GM21529 (cell line): ENCODE measurements at regions not wholly inside any gene's neighbourhood (a gene's known extent, or its start where the extent isn't known, plus 50 kb on each side); places are given as distances from the start of the nearest gene placed in this dataset.

Experiments used
- ATAC-seq: cut with Tn5 transposase; IDR thresholded peaks from one replicate; pipeline ENCODE4 v1.9.1; 2021; ENCODE audit not compliant: unreplicated experiment

DNA sequence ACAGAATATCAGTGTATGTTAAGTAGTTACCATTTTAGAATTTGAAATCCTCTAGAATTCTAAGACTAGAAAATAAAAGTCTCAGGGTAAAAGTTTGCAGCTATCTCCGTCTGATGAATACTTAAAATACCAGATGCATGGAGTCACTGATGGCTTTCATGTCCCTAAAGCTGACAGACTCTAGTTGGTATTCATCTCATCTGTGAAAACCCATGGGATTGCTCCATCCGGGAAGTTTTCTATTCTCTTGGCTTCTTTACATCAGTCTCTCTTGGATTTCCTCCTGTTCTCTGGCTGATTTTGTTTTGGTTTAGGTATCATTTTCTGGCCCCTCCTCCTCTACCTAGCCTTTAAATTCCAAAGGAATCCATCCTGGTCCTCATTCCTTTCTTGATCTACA is 465.6 kb upstream of the POU3F3 start:
- no peak for ATAC-seq

DNA sequence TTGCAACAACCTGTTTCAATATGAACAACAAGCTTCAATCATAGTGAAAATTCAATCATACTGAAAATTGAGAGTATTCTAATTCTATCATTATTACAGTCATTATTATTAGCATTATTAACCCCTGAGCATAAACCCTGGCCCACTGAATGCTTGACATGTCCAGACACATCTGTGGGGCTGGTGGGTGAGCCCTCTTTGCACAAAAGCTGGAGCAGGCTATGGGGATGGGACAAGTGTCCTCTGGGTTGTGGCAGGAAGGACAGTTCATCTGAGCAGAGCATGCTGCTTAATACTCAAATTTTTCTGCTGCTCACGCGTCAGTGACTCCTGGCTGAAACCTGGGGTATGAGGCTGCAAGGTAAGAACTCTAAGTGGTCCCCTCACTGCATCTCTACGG is 451.1 kb upstream of the POU3F3 start:
- ATAC-seq: no peak

DNA sequence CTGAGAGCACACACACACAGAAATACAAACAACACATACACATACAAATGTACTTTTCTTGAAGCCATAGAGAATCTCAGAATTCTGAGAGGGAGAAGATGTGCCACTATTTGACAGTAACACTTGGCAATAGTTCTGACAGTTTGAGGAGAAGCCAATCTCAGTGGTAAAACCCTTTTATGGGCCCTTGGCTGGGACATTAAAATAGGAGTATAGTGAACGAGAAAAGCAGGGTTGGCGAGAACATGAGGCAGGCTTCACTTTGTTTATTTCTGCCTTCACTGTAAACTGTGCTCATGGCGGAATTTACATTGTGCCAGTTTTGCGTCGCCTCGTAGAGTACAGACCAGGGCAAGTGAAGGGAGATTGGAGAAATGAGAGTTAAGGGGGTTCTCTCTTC is 449.4 kb upstream of the POU3F3 start:
- ATAC-seq: no peak

DNA sequence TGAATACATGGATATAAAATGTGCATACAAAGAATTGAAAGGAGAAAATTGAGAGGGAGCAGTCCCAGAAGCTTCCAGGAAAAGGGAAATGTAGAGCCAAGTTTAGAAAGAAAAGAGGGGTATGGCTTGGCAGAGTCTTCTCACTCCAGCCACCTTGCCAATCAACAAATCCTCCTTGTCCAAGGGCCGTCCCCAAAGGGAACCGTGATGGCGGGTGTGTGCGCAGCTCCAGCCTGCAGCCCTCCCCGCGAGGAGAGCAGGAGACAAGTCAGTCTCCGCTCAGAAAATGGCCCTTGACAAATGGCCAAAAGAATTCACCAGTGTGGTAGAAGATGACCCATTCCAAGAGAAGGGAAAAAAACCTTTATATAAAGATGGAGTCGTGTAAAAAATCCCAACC is 448.3 kb upstream of the POU3F3 start:
- ATAC-seq: no peak

DNA sequence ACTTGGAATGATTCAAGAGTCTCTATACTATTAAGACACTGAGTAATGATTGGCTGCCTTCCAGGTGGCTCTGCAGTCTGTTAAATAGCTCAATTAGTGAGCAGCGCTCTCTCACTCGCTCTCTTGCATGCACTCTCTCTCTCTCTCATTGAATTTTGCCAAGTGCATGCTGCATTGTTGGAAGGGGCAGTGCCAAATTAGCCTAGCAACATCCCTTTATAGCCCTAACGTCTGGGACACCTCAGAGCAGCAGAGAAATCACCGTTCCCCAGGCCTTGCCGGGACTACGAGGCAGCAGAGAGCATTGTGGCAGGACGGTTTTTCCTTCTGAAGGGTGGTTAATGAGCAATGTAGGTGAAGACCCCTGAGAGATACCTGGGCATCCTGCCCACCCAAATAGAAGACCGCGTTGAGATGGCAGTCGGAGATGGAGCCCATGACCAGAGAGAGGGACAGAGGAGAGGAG is 447.6 kb upstream of the POU3F3 start:
- no peak for ATAC-seq

DNA sequence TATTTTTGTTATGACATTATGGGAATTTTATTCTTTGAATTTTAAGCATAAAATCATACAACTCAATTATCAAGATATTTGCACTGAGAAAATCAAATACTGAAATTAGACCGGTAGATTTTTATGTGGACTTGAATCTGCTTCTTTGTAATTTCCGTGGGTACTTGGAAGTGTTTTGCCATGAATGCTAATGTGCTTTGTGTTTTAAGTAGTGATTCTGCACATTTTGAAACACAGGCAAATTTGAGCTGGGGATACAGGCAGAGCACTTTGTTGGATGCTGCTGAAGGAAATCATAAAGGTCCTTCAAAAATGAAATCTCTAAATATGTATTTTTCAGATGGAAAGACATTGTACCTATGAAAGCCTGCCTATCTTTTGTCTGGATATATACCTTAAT is 446.3 kb upstream of the POU3F3 start:
- no peak for ATAC-seq

DNA sequence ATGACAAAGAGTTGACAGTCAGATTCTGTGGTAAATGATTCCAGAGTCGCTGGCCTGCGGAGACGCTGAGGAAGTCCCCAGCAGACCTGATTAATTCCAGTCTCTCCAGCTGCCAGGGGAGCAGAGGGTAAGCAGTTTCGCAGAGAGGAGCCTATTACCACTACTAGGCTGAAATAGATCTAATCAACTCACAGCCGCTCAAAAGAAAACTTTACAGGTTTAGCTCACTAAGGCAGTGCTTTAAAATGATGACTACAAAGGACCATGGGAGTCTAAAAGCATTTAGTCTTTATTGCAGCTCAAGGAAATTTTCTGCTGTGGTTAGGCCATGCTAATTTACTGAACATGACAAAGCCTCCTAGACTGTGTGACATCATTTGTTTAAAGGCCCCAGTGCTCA is 445.6 kb upstream of the POU3F3 start:
- ATAC-seq: no peak

DNA sequence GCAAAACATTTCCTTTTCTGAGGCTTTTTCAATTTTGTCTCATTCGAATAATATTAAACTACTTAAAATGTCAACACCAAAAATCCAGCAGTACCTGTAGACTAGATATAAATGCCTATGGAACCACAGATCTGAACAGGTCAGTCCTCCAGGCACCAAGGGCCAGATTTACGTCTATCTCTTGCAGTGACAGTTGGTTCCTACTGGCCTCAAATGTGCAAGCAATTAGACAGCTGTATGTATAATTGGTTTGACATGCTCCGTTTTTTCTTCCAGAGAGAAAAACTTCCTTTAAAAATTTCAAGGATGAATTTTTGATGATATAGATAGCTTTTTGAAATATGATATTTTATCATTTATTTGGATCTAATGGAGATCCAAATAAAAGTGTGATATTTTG is 443.8 kb upstream of the POU3F3 start:
- ATAC-seq: no peak

DNA sequence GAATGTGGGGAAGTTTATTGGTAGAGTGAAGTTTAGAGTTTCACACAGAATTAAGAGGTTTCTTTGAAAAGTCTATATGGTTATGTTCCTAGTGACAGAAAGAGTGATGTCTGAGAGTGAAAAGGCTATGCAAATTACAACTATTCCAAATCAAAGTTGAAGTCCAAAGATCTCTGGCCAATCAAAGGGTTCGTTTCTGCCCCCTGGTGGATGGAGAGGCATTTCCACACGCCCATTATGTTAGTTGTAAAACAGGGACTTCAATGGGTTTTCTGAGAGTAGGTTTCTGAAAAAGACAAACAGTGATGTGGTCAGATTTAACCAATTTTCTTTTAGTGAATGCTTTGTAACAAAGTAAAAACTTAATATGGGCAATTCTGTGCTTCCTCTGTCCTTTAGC is 441.5 kb upstream of the POU3F3 start:
- ATAC-seq: no peak

DNA sequence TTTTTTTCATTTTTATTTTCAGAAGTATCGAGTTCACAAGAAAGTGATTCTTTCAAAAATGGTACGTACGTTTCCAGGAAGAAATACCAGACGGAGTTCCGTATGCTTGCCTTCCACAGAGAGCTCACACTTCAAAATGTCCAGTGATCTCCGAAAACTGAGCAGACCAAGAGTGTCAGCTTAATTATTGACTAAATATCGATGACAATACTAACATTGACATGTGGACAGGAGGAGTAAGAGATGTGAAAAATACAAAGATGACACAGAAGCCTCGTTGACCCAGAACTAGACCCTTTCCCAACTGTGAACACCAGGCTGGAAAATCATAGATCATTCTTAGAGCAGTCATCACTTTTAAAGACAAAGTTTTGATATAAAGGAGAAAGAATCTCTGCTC is 440.0 kb upstream of the POU3F3 start:
- no peak for ATAC-seq

DNA sequence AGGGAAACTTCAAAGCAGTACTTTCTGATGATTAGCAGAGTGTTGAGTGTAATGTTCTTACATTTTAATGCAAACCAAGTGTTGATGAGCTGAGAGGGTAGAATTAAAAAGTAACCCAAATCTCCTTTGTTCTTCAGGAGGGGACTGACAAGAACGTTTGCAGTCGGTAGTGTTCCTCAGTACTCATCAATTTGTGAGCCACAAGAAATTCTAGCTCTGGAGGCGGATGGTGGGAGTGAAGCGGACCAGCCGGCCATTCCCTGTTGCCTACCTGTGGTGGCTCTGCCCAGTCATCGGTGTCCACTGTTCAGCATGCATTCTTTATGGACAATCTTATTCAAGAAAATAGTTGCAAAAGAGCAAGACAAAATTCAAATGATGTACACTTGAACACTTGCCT is 438.6 kb upstream of the POU3F3 start:
- no peak for ATAC-seq

DNA sequence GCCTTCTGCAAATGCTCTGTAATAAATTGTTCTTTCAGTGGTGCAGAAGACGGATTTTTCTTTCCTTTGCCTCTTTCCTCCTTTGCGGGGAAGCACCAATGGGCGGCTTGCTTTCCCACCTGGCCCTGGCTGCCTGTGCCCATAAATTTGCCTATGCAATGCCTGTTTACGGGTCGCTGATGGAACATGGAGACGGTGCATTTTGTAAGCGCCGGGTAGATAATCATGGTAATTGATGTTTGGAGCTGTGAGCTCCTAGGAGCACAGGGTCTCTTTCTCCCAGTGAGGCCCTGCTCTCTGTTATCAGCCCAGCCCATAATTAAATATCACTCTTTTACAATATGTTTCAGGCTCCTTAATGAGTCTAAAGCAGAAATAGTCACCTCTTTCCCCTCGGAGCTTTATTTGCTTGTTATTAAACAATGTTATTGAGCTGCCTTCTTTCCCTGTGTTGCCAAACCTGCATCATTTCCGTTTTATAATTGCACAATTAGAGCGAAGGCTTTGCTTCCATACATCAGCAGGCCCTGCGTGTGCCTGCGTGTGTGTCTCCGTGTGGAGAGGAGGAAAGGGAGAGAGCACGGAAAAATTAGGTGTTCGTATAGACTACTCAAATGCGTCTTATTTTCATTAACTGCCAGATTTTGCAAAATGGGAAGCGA is 437.4 kb upstream of the POU3F3 start:
- ATAC-seq: no peak

DNA sequence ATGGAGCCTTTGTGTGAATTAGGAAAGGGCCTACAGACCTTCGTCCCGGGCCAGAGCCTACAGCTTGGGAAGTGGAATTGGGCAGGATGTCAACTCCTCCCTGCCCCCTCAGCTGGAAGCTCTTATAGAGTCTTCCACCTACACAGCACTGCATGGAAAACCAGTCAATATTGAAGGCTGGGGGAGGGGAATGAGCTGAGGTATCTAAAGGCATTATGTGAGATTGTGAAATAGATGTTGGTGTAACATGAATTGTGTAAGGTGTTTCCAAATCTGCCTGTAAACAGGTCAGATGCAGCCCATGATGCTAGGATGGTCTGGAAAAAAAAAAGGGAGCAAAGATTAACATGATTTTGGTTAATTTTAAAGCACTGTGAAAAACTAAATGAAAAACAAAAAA is 433.5 kb upstream of the POU3F3 start:
- no peak for ATAC-seq

DNA sequence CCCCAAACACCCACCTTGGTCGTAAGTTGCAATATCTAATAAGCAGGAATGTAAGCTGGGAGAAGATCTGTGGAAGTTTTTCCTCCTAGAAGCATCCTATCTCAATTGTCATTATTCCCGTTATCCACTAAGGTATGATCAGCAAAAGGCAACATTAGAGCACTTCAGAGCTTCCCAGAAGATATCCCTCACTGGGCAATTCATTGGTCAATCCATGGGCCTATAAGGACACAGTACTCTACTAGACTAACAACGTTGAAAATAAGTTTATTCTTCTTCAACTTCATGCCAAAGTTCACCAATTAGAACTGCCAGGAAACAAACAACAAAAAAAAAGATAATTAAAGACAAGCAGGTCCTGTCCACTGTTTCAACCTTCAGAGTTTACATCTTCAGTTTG is 433.0 kb upstream of the POU3F3 start:
- ATAC-seq: no peak

DNA sequence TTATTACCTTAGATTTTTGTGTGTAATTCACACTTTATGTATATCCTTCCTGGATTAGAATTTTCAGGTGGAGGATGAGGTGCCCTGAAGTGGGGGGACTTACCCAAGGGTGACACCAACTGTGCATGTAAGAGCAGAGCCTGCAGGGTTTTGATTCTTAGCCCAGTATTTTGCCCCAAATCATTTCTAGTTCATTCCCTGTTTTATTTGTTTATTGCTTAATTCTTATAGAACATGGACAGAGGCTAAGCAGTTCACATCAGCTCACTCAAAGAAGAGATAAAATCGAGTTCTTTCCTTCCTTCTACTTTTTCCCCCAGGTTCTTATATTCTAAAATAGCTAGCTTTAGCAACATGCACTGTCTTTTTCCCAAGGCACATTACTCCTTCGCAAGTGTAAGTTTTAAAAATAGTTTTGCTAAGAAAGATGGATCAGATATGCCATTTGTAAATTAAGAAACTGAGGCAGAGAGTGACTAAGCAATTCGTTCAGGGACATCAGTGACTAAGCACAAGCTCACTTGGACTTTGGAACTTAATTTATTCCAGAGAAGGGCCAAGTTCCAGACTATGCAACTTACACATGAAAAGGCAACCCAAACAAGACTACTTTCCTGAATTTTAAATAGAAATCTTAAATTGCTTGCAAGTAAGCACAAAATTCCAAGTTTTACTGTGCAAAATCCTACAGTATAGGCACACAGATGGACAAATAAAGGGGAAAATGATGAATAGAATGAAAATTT is 427.9 kb upstream of the POU3F3 start:
- no peak for ATAC-seq

DNA sequence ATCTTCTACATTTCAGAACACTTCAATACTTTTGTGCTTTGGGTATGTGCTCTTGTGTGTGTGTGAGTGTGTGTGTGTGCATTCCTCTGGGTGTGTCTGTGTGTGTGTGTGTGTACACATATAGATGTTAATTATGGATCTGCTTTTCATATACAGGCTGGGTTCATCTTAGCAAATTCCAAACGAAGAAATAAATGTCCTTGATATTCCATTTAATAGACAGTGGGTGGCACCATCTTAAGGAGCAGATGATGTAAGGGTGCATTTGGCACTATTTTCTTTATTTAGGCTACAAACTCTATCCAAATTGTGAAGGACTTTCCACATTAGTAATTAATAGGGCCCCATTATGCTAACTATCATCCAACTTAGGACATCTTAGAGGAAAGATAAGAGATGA is 425.8 kb upstream of the POU3F3 start:
- no peak for ATAC-seq

DNA sequence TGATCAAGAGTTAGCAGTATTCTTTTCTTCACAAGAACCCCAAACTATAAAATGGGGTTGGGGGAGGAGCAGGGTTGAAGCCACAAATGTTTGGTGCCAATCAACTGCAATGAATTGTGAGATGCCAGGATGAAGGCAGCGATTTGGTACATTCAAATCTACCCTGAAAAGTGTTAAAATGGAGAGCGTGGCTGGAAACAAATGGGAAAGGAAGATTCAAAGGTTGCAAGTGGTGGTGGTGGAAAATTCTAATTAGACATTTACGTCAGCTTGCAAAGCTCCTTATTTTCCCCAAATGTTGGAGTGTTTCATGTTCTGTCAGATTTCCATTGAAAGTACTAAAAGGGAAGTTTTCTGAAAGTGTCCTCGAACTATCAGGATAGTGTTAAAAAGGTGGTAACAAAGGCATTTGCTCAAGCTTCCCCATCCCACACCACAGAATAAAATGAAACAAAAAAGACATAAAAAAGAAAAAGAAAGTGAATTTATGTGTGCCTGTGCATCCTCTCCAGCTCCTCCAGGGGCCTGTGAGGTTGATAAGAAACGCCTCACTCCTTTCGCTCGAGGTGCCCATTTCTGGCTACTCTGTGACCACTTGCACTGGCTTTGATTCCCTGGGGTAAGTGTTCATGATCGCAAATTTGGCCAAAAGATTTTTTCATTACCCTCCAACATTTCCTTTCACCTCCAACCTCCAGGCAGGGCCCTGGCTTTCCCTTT is 424.1 kb upstream of the POU3F3 start:
- no peak for ATAC-seq

DNA sequence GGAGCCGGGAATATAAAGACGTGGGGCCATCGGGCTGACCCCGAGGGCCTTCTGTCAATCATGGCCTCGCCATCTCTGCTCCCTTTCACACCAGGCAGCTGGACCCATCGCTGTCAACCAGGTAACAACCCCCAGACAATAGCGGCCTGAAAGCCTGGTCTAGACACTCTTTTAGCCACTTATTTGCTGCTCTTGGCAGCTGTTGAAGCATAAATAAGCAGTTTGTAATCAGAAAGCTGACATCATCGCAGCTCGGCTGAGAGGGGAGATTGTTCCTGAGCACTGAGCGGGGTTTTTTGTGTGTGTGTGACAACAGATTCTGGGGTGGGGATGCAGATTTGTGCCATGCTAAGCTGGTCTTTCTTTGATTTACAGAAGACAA is 423.6 kb upstream of the POU3F3 start:
- no peak for ATAC-seq

DNA sequence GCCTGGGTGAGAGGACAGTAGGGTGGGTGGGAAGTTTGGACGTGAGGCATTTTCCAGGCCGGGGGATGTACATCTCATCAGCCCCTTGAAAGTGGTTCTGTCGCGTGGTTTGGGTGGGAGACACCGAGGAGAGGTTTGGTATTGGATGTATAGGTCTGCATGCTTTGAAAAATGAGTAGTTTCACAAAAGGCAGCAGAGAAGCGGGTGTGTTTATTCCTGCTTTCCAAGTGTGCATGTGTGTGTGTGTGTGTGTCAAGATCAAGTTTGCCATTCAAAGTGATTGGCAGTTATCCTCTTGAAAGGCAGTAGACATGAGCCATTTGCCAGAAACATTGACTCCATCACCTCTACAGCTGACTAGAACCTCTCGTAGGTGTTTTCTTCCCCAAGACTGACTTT is 423.1 kb upstream of the POU3F3 start:
- no peak for ATAC-seq

DNA sequence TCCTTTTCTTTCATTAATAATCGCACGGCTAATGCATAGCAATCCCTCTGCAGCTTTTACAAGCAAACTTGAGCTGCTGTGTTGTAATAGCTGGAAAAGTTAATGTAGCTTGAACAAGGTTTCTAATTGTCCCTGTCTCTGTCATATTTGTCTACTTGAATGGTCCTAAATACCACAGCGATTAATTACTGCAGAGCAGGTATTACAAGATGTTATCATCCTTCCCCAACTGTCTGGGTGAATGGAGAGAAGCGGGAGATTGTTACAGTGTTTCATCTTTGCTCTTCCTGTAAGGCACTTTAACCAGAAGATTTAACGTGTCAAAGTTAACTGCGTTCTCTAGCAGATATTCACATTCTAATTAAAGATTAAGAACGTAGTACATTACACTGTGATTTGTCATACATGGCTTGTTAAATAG is 422.2 kb upstream of the POU3F3 start:
- ATAC-seq: no peak

DNA sequence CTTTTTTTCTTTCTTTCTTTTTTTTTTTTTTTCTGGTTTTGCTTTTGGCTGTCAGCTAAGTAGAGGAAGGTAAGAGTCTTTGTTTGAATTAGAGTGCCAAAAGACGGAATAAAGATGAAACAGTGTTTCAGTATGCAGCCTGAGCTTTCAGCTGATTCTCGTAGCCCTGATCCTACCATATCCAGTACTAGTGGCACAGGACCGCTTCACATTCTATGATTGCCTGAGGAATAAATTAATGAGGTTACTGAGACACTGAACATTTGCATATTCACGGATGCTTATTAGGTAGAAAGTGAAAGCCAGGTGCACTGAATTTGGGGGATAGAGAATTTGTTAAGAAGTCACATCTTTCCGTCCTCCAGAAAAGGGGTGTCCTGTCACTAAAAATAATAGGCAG is 421.5 kb upstream of the POU3F3 start:
- ATAC-seq: no peak

DNA sequence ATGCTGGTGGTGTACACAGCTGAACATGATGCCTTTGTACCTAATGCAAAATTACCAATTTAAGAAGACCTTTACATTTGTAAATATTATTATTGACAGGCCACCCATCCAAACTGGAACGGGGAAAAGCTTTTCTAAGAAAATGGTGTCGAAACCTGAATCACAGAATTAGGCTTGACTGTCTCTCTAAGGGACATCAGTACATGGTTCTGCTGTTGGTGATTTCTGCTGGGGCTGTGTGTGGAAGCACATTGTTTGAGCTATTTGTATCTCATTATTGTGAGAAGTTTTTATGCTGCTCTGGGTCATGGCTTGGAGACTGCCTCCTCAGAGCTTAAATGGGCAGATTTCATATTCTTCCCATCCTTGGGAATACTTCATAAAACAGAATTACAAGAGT is 420.9 kb upstream of the POU3F3 start:
- ATAC-seq: no peak
